Activated CD4-positive, alpha-beta memory T cell treated with anti-CD3 and anti-CD28 coated beads, Interleukin-2, amount 10 ng/mL, durations not matched to agents 7 days and 5 days (primary cell): ENCODE measurements at regions not wholly inside any gene's neighbourhood (a gene's known extent, or its start where the extent isn't known, plus 50 kb on each side); places are given as distances from the start of the nearest gene placed in this dataset.

ENCODE experiments used
- CTCF ChIA-PET: fragments of 350-600 bp; sonication (Branson Sonifier 250); formaldehyde crosslinking; loops from one replicate; lab custom pipeline; 2021; ENCODE audit warnings: antibody characterized with exemption, inconsistent platforms; lab: Charles Lee
- POLR2A ChIA-PET: fragments of 350-600 bp; sonication (Branson Sonifier 250); formaldehyde crosslinking; loops from one replicate; lab custom pipeline; 2021; ENCODE audit warnings: antibody characterized with exemption; lab: Charles Lee
- DNase-seq: peaks from one replicate; pipeline ENCODE4 v3.0.0-alpha.2; 2020
- H3K27ac Mint-ChIP-seq: one replicate; pipeline ENCODE4 v1.8.0; 2021; ENCODE audit warnings: mild to moderate bottlenecking, mixed read lengths
- H3K27me3 Mint-ChIP-seq: one replicate; pipeline ENCODE4 v1.8.0; 2021; ENCODE audit warnings: mixed read lengths
- H3K36me3 Mint-ChIP-seq: one replicate; pipeline ENCODE4 v1.8.0; 2021; ENCODE audit warnings: low read depth, mixed read lengths
- H3K4me1 Mint-ChIP-seq: one replicate; pipeline ENCODE4 v1.8.0; 2021; ENCODE audit warnings: mixed read lengths
- H3K4me3 Mint-ChIP-seq: one replicate; pipeline ENCODE4 v1.8.0; 2021; ENCODE audit warnings: mild to moderate bottlenecking, mixed read lengths
- H3K9me3 Mint-ChIP-seq: one replicate; pipeline ENCODE4 v1.8.0; 2021; ENCODE audit warnings: mixed read lengths

- Mint-ChIP-seq H3K36me3 (no peaks in the 10 kb centered on the region), H3K4me1 (no peaks in the 10 kb centered on the region), H3K9me3 (peaks cover 3% of the 10 kb centered on the region), H3K27ac (no peak overlapping the region), H3K4me3 (no peak overlapping the region), H3K27me3 (peaks cover 3% of the 10 kb centered on the region)
- ChIA-PET POLR2A (no interaction called here), CTCF (no interaction called here)
- DNase-seq: no peak
Observed at GRCh38 chr20:56826705-56827665, 197.9 kb downstream of the TFAP2C start.

- no peak for DNase-seq
- CTCF ChIA-PET: no interaction called here
- Mint-ChIP-seq H3K27me3 (peaks cover 3% of the 10 kb centered on the region), H3K9me3 (no peaks in the 10 kb centered on the region), H3K4me1 (no peaks in the 10 kb centered on the region), H3K27ac (no peak overlapping the region), H3K4me3 (no peak overlapping the region), H3K36me3 (no peaks in the 10 kb centered on the region)
- POLR2A ChIA-PET: no interaction called here
Observed at GRCh38 chr20:56827763-56828162, 198.7 kb downstream of the TFAP2C start.

- DNase-seq: no peak
- no peaks in the 10 kb centered on the region for H3K9me3 Mint-ChIP-seq
- H3K4me3 Mint-ChIP-seq: no peak overlapping the region
- peaks cover 3% of the 10 kb centered on the region for H3K27me3 Mint-ChIP-seq
- no peak overlapping the region for H3K27ac Mint-ChIP-seq
- ChIA-PET CTCF (no interaction called here), POLR2A (no interaction called here)
- H3K36me3 Mint-ChIP-seq: no peaks in the 10 kb centered on the region
- H3K4me1 Mint-ChIP-seq: no peaks in the 10 kb centered on the region
Observed at GRCh38 chr20:56828402-56828801, 199.3 kb downstream of the TFAP2C start.

- CTCF ChIA-PET: no interaction called here
Observed at GRCh38 chr20:56829788-56830385, 200.8 kb downstream of the TFAP2C start.

GRCh38 chr20:56831795-56832194 lies 202.7 kb downstream of the TFAP2C start:
- Mint-ChIP-seq H3K4me1 (no peaks in the 10 kb centered on the region), H3K9me3 (no peaks in the 10 kb centered on the region), H3K4me3 (no peak overlapping the region), H3K36me3 (no peaks in the 10 kb centered on the region), H3K27me3 (peaks cover 3% of the 10 kb centered on the region), H3K27ac (no peak overlapping the region)
- ChIA-PET CTCF (no interaction called here), POLR2A (no interaction called here)
- DNase-seq: no peak

More at GRCh38 chr20:56829788-56830385, 200.8 kb downstream of the TFAP2C start:
- H3K36me3 Mint-ChIP-seq: no peaks in the 10 kb centered on the region
- H3K27me3 Mint-ChIP-seq: peaks cover 3% of the 10 kb centered on the region
- H3K4me1 Mint-ChIP-seq: no peaks in the 10 kb centered on the region
- no peak overlapping the region for H3K4me3 Mint-ChIP-seq
- H3K9me3 Mint-ChIP-seq: no peaks in the 10 kb centered on the region
- POLR2A ChIA-PET: no interaction called here
- DNase-seq: no peak
- no peak overlapping the region for H3K27ac Mint-ChIP-seq

GRCh38 chr20:56833427-56833826 lies 204.3 kb downstream of the TFAP2C start:
- no peaks in the 10 kb centered on the region for H3K9me3 Mint-ChIP-seq
- CTCF ChIA-PET: no interaction called here
- H3K36me3 Mint-ChIP-seq: no peaks in the 10 kb centered on the region
- no peaks in the 10 kb centered on the region for H3K4me1 Mint-ChIP-seq
- DNase-seq: no peak
- peaks cover 3% of the 10 kb centered on the region for H3K27me3 Mint-ChIP-seq
- H3K4me3 Mint-ChIP-seq: no peak overlapping the region
- H3K27ac Mint-ChIP-seq: no peak overlapping the region
- POLR2A ChIA-PET: no interaction called here

- H3K27me3 Mint-ChIP-seq: no peaks in the 10 kb centered on the region
- ChIA-PET CTCF (no interaction called here), POLR2A (no interaction called here)
- H3K4me1 Mint-ChIP-seq: no peaks in the 10 kb centered on the region
- no peak for DNase-seq
- H3K4me3 Mint-ChIP-seq: no peak overlapping the region
- H3K27ac Mint-ChIP-seq: no peak overlapping the region
- no peaks in the 10 kb centered on the region for H3K36me3 Mint-ChIP-seq
- H3K9me3 Mint-ChIP-seq: peaks cover 2% of the 10 kb centered on the region
Observed at GRCh38 chr20:56835829-56836550, 206.9 kb downstream of the TFAP2C start.

GRCh38 chr20:56839222-56839621 lies 210.1 kb downstream of the TFAP2C start:
- CTCF ChIA-PET: no interaction called here

GRCh38 chr20:56839786-56840185 lies 210.7 kb downstream of the TFAP2C start:
- Mint-ChIP-seq H3K4me1 (no peaks in the 10 kb centered on the region), H3K36me3 (no peaks in the 10 kb centered on the region), H3K27me3 (no peaks in the 10 kb centered on the region), H3K27ac (no peak overlapping the region), H3K9me3 (peaks cover 2% of the 10 kb centered on the region), H3K4me3 (no peak overlapping the region)
- POLR2A ChIA-PET: no interaction called here
- DNase-seq: no peak
- CTCF ChIA-PET: no interaction called here

More at GRCh38 chr20:56839222-56839621, 210.1 kb downstream of the TFAP2C start:
- Mint-ChIP-seq H3K4me3 (no peak overlapping the region), H3K27ac (no peak overlapping the region), H3K9me3 (peaks cover 2% of the 10 kb centered on the region), H3K4me1 (no peaks in the 10 kb centered on the region), H3K36me3 (no peaks in the 10 kb centered on the region), H3K27me3 (no peaks in the 10 kb centered on the region)
- POLR2A ChIA-PET: no interaction called here
- no peak for DNase-seq

- Mint-ChIP-seq H3K36me3 (no peaks in the 10 kb centered on the region), H3K4me1 (no peaks in the 10 kb centered on the region), H3K27me3 (no peaks in the 10 kb centered on the region), H3K4me3 (no peak overlapping the region), H3K27ac (no peak overlapping the region), H3K9me3 (peaks cover 2% of the 10 kb centered on the region)
- DNase-seq: no peak
- POLR2A ChIA-PET: no interaction called here
- CTCF ChIA-PET: no interaction called here
Observed at GRCh38 chr20:56840716-56841261, 211.7 kb downstream of the TFAP2C start.

- ChIA-PET POLR2A (no interaction called here), CTCF (no interaction called here)
- H3K4me1 Mint-ChIP-seq: no peaks in the 10 kb centered on the region
- no peaks in the 10 kb centered on the region for H3K36me3 Mint-ChIP-seq
- H3K27me3 Mint-ChIP-seq: no peaks in the 10 kb centered on the region
- peaks cover 2% of the 10 kb centered on the region for H3K9me3 Mint-ChIP-seq
- no peak overlapping the region for H3K27ac Mint-ChIP-seq
- H3K4me3 Mint-ChIP-seq: no peak overlapping the region
- DNase-seq: no peak
Observed at GRCh38 chr20:56841346-56841908, 212.3 kb downstream of the TFAP2C start.

- Mint-ChIP-seq H3K27me3 (no peaks in the 10 kb centered on the region), H3K9me3 (peaks cover 2% of the 10 kb centered on the region), H3K36me3 (no peaks in the 10 kb centered on the region), H3K27ac (no peak overlapping the region), H3K4me3 (no peak overlapping the region), H3K4me1 (no peaks in the 10 kb centered on the region)
- CTCF ChIA-PET: no interaction called here
- POLR2A ChIA-PET: no interaction called here
- DNase-seq: no peak
Observed at GRCh38 chr20:56842056-56842455, 212.9 kb downstream of the TFAP2C start.

- no peak for DNase-seq
- ChIA-PET CTCF (no interaction called here), POLR2A (no interaction called here)
- H3K4me1 Mint-ChIP-seq: no peaks in the 10 kb centered on the region
- no peak overlapping the region for H3K4me3 Mint-ChIP-seq
- H3K36me3 Mint-ChIP-seq: no peaks in the 10 kb centered on the region
- no peaks in the 10 kb centered on the region for H3K27me3 Mint-ChIP-seq
- peaks cover 2% of the 10 kb centered on the region for H3K9me3 Mint-ChIP-seq
- H3K27ac Mint-ChIP-seq: no peak overlapping the region
Observed at GRCh38 chr20:56843386-56843785, 214.3 kb downstream of the TFAP2C start.
